GM19193 (cell line): ENCODE measurements at regions not wholly inside any gene's neighbourhood (a gene's known extent, or its start where the extent isn't known, plus 50 kb on each side); places are given as distances from the start of the nearest gene placed in this dataset.
A peak's percentile ranks its signal among the peaks of the same experiment; 100 is the strongest.

Source experiments
- POLR2A ChIP-seq: IDR thresholded peaks from 4 replicates; pipeline ENCODE4 v1.6.1; 2011; ENCODE audit not compliant: insufficient read depth, insufficient read length; ENCODE audit errors: extremely low read depth

- no peak for TF ChIP-seq POLR2A
These were observed 115.2 kb upstream of the LNX1 start for GRCh38 chr4:53706422-53707032.

GRCh38 chr4:53705972-53706371, 114.7 kb upstream of the LNX1 start:
- no peak for TF ChIP-seq POLR2A

- TF ChIP-seq POLR2A = no peak
These were observed 114.0 kb upstream of the LNX1 start for GRCh38 chr4:53705151-53705764.

GRCh38 chr4:53704329-53704728, 113.0 kb upstream of the LNX1 start:
- no peak for TF ChIP-seq POLR2A

- no peak for TF ChIP-seq POLR2A
These were observed 112.0 kb upstream of the LNX1 start for GRCh38 chr4:53703267-53703655.

- peak; percentile 55 for TF ChIP-seq POLR2A
These were observed 111.3 kb upstream of the LNX1 start for GRCh38 chr4:53702334-53703266.

- TF ChIP-seq POLR2A = no peak
These were observed 105.9 kb upstream of the LNX1 start for GRCh38 chr4:53697016-53697685.

- peak; percentile 56 for TF ChIP-seq POLR2A
These were observed 104.5 kb upstream of the LNX1 start for GRCh38 chr4:53695540-53696463.

GRCh38 chr4:53694666-53695065, 103.4 kb upstream of the LNX1 start:
- TF ChIP-seq POLR2A = no peak

GRCh38 chr4:53693909-53694308, 102.6 kb upstream of the LNX1 start:
- TF ChIP-seq POLR2A = no peak

GRCh38 chr4:53693408-53693807, 102.1 kb upstream of the LNX1 start:
- no peak for TF ChIP-seq POLR2A

- no peak for TF ChIP-seq POLR2A
These were observed 97.0 kb upstream of the LNX1 start for GRCh38 chr4:53688186-53688790.

GRCh38 chr4:53686521-53686920, 95.2 kb upstream of the LNX1 start:
- TF ChIP-seq POLR2A = no peak
